NCI-H2227 treated with DMSO at 0.1 percent for 48 hours (cell line): ENCODE measurements at regions not wholly inside any gene's neighbourhood (a gene's known extent, or its start where the extent isn't known, plus 50 kb on each side); places are given as distances from the start of the nearest gene placed in this dataset.
"Not testable (repeated sequence)": the region's sequence is repeated elsewhere in the genome, so short reads cannot be mapped to it uniquely, and the experiment has no call there.

Experiments
- DNase-seq: peaks from one replicate; lab custom pipeline; 2025; lab: John Stamatoyannopoulos, UW

DNA sequence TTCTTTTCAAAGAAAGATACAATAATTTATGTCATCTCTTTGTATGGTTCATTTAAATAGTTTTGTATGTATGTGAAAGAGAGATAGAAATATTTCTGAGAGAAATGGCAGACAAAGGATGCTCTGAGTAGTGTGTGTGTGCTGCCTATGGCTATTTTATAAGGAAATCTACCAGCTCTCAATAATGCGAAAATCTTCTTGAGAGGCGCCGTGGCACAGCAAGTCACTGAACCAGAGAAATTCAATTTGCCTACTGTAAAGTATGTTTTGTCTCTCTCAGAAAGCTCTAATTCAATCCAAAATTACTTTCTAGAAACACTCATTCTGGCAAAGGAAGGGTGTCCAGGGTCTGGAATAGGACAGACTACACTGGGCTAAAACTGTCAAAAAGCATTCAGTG, 1981.1 kb downstream of the EFNA5 start:
- no peak for DNase-seq

DNA sequence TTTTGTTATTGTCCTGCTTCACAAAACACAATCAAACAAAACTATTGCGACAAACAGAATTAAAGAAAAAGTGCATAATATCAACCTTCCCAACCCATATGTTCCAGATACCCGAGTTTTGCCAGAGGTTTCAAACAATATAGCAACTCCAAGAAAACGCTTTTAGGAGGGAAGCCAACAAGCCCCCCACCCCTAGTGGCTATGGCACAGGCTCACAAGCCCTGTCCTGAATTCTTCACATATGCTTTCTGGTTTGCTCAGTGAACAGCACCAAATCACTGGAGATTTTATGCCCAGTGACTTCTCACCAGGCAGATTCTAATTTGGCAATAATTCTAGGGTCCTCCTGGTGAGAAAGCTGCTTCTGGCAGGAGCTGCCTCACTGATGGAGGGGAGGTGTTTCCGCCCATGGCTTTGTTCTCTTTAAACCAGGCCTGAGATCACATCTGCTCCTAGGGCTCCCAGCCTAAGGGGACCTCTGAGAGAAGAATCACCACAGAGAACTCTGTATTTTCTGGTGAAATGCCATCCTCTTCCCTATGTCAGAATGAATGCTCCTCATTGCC, 1982.4 kb downstream of the EFNA5 start:
- DNase-seq, result no peak

DNA sequence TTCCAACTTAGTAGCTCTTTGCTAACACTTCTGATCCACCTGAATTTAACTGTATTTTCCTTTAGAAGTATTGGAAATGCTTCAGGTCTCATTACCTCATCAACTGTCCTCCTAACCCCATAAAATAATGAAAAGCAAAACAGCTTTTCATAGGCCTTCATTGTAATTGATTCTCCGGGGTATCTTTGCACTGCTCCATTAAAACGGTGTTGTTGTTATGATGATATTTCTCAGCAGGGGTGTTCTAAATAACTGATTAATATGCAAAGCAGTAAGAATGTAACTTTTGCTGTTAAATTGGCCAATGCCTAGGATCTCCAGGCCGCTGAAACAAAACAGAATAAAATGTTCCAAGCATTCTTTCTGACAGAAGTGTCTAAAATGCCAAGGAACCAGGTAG, 1983.2 kb downstream of the EFNA5 start:
- DNase-seq, result no peak

DNA sequence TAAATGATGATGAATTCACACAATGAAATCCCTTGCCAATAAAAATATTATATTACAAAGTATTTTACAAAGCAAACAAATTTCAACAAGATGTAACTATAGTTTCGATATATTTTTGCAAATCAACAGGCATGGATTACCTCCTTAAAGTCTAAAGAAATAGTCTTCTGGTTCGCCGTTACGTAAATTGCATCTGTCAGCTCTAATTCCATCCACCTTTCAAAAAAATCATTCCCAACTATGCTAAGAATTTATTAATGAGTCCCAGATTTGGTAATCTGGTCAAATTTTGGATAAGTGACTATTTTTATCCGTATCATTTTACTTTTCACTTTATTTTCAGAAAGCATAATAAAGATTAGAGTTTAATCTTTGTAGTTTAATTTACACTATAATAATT, 1984.9 kb downstream of the EFNA5 start:
- no peak for DNase-seq

DNA sequence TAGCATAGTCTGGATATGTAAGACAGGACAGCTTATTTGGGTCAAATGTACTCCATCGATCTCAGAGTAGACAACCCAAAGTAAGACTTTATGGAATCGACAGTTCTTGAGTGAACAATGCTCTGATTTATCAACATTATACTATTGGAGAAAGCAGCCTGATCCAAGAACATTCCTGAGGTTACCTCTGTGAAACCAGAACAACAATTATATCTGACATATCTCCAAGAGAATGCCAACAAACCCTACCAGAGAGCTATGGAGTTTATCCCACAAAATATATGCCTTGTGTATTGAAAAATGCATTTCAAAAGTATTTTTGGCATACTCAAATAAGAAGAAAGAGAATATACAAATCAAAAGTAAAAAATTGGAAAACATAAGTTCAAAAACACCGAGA, 1985.9 kb downstream of the EFNA5 start:
- no peak for DNase-seq

DNA sequence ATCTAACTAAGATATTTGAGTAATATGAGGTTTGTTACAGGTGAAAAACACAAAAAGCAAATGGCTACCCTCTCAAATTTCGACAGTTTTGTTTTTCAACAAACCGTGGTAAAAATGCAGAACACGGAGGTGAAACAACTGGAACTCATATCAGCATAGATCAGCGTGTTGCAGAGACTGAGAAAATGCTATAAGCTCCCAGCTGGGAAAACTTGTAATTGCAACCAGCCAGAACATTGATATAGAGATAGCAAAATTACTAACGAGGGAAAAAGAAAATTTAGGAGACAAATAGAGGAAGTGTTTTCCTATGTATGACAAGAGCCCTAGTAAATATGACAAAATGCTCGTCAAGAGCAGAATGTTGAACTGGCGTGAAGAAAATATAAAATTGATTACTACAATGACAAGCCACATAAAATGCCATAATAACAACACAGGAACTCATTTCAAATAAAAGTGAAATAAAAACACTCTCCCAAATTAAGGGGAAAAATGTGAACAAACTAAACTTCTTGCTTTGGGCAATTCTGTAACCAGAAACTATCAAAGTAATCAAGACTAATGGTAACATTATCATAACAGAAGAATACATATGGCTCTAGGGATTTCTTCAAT, 1989.8 kb downstream of the EFNA5 start:
- DNase-seq, result no peak

DNA sequence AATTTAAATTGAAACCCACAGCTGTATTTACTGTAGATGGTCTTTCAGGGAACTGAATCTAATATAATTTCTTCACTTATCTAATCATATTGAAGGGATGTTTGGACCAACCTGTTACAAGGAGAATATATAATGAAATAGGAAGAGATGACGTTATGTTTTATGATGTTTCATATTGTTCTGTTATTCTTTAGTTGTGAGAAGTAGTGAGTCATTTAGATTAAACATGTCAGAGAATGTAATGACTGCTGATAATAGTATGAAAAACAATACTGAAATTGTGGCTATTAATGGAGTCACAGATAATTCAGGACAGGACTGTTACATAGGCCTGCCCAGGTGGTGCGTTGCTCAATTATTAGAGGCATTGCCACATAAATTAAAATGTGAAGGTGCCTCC, 1993.4 kb downstream of the EFNA5 start:
- no peak for DNase-seq

DNA sequence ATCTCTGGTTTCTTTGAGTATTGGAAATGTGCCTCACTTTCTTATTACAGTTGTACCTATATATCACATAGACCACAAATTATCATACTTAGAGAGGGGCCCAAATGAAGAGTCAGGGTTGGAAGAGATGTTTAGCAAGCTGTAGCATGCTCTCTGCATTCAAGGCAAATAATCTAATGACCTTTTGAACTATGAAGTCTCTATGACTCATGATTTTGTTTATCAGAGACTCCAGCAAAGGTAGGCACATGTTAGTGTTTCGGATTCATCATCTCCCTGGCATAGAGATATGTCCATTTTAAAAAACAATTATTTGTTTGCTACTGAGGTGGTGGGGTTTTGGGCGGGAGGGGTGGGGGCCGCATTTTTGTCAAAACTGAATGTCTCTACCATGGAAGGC, 2000.1 kb downstream of the EFNA5 start:
- DNase-seq, result no peak

DNA sequence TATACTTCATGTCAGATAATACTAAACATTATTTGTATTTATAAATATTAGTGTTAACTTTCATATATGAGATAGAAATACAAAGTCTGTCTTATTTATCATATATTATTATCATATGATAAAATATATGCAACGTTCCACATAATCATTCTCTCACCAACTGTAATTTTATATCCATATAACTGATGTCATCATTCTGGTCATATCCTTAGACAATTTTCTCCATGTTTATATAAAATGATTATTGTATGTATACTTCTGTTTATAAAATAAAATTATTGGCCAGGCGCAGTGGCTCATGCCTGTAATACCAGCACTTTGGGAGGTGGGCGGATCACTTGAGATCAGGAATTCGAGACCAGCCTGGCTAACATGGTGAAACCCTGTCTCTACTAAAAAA, 2007.1 kb downstream of the EFNA5 start:
- no peak for DNase-seq

DNA sequence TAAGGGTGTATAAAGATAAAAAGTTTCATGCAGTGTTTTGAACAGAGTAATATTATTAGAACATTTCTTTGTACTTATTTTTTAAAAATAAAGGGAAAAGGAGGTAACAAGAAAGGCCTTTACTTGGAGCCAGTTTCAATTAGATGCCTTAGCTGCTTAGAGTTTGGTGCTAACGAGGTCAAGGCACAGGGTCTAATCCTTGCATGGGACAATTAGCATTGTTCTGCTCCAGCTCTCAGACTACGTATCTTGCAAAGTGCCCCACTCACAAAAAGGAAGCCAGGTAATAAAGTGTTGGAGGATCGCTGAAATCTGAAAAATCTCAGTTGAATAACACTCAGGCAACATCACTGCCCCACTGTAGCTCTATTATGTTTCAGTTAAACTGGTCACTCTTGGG, 2011.3 kb downstream of the EFNA5 start:
- no peak for DNase-seq

DNA sequence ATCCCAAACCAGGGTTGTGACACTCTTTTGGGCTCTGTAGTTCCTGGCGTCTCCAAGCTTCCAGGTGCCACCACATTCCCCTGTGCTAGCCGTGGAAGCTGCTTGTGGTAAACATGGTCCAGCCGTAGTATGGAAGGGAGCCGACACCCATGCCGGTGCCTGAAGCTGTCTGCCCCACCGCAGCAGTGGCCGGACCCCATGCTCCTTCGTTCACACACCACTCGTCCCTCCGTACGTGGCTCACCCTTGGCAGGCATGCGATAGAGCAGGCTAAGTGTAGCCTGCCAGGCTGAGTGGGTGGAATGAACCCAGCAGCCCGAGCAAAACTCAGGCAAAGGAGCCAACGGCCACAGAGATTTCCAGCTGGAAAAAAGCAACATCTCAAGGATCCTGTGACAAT, 2030.4 kb downstream of the EFNA5 start:
- DNase-seq, result no peak

DNA sequence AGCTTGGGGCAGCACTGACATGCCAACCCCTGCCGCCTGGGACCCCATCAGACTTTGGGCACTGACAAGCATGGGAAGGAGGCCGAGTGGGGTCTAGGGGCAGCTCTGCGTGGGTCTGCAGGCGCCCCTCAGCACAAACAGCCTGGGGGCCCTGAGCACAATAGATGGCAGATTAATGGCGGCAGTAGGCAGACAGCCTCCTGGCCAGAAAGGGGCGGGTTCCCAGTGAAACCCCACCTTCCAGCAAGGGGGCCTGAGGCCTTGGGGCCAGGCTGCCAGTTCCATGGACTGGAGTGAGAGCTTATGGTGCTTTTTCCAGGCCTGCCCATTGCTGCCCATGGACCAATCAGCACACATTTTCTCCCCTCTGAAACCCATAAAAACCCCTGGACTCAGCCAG, 2031.2 kb downstream of the EFNA5 start:
- no peak for DNase-seq

DNA sequence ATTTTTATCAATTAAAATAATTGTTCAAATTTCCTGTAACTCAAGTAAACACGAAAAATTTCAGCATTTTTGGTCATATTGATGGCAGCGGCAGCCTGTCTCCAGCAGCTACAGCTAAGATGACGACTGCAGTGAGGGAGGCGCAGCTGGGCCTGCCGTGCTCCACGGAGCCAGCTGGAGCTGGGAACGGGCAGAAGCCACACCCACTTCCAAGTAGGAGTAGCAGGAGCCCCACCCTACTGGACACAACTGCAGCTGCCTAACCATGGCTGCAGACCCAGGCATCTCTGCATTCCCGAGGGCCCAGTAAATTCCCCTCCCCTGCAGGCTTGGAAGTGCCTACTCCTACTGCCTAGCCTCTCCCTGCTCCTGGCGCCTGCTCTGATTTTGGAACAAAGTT, 2031.7 kb downstream of the EFNA5 start:
- no peak for DNase-seq

DNA sequence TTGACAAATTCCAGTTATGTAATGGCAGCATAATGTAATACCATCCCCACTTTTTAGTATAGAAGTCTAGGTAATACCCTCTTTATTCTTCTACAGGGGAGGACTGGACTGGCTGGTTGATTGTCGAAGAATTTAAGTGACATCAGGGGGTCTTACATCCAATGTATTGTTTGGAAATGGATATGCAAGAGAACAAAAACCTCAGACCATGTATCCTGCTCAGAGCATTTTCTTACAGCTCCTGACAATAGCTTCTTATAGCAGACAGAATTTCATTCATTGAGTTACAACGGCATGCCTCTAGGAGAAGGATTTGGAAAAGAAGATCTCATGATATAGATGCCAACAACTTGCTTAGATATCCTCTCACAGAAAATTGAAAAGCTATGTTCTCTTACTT, 2032.3 kb downstream of the EFNA5 start:
- DNase-seq, result no peak

DNA sequence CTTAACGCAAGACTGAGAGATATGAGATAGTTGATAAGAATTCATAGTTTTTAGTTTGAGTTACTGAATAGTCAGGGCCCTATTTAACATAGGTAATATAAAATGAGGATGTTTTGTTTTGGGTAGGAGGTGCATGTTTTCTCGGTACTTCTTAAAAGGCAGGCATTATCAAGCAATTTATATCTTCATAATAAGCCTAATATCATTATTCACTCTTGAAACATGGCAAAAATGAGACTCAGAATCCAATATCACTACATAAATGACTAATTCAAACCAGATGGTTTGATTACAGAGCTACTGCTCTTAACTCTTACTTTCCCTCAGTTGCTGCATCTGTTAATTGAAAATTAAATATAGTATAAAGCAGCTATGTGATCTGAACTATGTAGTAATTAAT, 2038.7 kb downstream of the EFNA5 start:
- no peak for DNase-seq

DNA sequence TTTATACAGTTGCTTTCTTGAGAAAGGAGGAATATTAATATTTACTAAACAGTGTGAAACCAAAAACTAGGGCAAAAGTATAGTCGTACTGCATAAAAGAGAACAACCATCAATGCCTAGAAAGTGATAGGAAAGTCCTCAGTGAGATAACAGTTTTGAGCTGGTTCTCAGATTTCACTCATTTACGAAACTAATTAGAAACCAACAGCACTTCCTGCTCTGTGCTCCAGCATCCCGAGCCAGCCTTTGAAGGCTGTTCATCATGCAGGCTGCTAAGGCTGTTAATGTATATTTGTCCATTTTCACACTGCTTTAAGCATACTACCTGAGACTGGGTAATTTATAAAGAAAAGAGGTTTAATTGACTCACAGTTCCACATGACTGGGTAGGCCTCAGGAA, 2039.9 kb downstream of the EFNA5 start:
- no peak for DNase-seq

DNA sequence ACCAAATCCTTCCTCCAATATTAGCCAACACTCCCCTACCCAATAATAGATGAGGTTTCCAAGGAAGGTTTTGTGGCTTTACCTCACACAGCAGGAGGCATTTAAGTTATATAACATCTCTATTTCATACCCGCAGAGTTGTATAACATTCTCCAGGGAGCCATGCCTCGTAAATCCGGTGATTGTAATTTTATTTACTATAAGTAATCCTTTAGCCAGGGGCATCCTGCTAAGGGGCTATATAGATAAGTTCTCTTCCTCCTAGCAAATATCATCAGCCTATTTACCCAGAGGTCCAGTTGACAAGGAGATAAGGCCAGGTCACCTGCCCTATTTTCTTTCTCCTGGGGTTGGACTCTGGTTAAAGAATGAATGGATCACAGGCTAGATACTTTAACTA, 2051.0 kb downstream of the EFNA5 start:
- DNase-seq, result no peak

DNA sequence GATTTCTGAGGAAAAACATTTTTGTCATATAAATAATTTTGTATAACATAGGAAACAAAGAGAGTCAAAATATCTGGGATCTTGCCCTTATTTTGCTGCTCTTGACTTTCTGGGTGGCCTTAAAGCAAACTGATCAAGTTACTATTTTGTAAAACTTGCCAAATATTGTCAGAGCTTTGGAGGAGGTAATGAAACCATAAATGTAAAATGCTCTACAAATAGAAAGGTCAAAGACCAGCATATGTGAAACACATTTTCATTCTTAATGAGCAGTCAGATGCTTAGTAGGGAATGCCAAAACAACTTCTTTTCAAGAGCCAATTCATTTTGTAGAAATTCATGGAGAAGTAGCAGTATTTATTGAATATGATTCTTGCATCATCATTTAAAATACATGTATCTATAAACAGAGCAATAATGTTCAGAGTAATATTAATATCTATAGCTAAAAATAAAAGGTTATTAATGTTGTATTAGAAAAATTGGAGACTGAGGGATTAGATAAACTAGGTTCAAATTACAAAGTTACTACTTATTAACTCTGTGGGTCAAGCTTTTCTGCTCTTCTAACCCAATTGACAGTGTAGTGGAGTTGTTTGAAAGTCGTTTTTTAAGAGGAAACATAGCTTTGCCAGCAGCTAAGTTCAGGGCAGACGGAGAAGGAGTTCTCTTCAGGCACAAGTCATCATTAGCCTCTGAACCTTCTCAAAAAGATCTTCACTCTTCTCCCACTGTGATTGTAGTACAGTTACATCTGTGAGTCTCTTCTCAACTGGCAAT, 2053.1 kb downstream of the EFNA5 start:
- no peak for DNase-seq

DNA sequence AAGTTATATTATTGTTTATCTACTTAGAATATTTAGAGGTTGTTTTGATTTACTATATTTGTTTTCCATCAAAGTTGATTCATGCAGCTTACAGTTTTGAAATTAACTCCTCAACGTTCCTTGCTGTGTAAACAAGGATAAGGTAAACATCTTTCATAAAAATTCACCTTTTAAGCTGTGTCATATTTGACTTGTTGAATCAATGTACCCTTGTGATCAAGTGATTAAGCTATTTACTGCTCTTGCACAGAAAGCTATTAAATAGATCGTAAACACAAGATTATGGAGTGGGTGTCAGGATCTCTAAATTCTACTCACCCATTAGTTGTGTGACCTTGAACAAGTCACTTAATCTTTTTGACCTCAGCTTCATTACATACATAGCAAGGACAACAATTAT, 2054.0 kb upstream of the NUDT12 start:
- DNase-seq, result no peak

DNA sequence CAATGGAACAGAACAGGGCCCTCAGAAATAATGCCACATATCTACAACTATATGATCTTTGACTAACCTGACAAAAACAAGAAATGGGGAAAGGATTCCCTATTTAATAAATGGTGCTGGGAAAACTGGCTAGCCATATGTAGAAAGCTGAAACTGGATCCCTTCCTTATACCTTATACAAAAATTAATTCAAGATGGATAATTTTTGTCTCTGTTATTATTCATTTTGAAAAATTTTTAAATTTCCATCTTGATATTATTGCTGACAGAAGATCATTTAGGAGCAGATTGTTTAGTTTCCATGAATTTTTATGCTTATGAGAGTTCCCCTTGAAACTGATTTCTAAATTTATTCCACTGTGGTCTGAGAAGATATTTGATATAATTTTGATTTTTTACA, 2039.8 kb upstream of the NUDT12 start:
- not testable (repeated sequence) for DNase-seq

DNA sequence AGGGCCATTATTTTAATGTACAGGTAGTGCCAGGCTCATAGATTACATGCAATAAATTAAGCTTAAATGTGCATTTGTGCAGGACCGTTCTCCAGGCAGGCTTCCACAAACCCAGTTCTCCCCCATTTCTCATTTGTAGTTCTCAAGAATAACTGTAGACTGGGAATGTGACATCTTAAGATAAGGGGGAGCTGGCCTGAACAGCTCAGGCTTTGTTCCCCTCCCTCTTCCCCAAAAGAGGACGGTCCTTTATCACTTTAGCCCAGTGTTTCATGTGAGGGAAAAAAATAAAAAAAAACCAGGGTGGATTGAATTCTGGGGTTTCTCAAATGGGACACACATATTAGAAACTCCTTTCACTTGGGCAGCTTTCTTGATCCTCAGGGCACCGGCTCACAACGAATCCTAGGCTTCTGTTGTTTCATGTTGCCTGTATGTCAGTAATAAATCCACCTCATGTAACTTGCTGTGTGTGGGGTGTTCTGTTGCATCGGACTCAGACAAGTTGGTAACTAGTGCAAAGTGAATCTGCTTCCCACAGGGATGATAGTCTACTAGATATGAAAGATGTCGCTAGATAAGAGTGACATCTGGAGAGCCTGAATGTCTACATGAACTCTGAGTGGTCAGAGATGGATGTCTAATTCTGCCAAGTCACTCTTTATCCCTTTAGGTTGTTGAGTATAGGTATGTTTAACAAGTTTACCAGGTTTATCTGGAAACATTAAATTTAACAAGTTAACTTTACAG, 2030.6 kb upstream of the NUDT12 start:
- DNase-seq, result no peak

DNA sequence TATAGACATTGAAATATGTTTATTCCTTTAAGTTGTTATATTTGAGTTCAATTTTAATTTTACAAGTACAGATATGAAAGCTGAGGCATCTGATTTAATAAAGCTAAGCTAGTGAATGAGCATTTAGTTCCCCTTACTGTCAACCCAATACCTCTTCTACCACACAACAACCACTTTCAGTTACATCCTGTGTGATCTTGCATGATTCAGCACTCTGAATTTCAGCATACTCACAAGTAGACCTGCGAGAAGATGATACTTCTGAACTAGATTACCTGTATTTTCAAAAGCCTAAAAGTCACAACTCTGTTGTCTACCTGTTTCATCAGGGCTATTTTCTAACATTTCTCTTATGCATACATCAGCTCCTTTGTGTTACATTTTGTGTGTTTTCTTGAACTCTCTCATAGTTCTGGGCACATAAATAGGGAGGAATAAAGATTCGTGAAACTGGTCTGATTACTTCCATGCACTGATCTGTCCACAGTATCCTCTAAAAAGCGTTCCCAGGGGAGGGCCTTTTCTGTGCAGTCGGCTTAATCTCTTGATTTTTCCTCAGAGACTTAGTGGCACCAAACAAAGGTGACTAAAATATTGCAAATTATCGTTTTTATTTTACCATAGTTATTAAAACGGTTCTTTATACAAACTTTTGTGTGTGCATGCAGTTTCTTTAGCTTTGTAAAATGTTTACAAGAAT, 2025.5 kb upstream of the NUDT12 start:
- no peak for DNase-seq
